A549 (cell line): ENCODE measurements at regions not wholly inside any gene's neighbourhood (a gene's known extent, or its start where the extent isn't known, plus 50 kb on each side); places are given as distances from the start of the nearest gene placed in this dataset.

ENCODE experiments used
- ATAC-seq, 2 experiments: fragments of 200-7000 bp in 1 of 2; fragments of >200 bp in 1 of 2; cut with Nextera tagmentation in 1 of 2; cut with Tn5 transposase in 1 of 2; 3 replicates each; pipeline versions ENCODE4 v1.8.0 to v1.9.1; 2018 to 2020; ENCODE audit warnings: mild to moderate bottlenecking in 1 of 2, moderate library complexity in 1 of 2
- CTCF ChIA-PET: fragments of 300-600 bp; sonication (Branson Sonifier 250); formaldehyde crosslinking; extraction: SDS; loops from one replicate; lab custom pipeline; 2021; ENCODE audit warnings: antibody characterized with exemption, inconsistent platforms; lab: Yijun Ruan, JAX
- POLR2A ChIA-PET: fragments of 350-600 bp; formaldehyde crosslinking; extraction: SDS; loops from one replicate; lab custom pipeline; 2021; ENCODE audit warnings: antibody characterized with exemption, inconsistent platforms; lab: Yijun Ruan, JAX
- DNase-seq, 2 experiments: peaks; one replicate each; pipeline versions ENCODE4 v3.0.0 to v3.0.0-alpha.2; 2011 to 2016; ENCODE audit warnings: low read depth in 1 of 2, low spot score in 1 of 2
- FAIRE-seq: peaks from 2 replicates; lab custom pipeline; 2011; peaks lifted over from hg19 to GRCh38; lab: Jason Lieb, UNC
- H3K27ac ChIP-seq, 2 experiments: fragments of >200 bp; sonication (Bioruptor Twin); formaldehyde crosslinking; 3 replicates each; pipeline ENCODE4 v1.5.1; 2016 to 2017
- H3K4me1 ChIP-seq: fragments of >200 bp; sonication (Bioruptor Twin); formaldehyde crosslinking; 3 replicates; pipeline ENCODE4 v1.6.1; 2016
- H3K4me2 ChIP-seq: fragments of >200 bp; sonication (Bioruptor Twin); formaldehyde crosslinking; 3 replicates; pipeline ENCODE4 v1.6.1; 2016
- H3K4me3 ChIP-seq: fragments of >200 bp; sonication (Bioruptor Twin); formaldehyde crosslinking; 3 replicates; pipeline ENCODE4 v1.5.1; 2016
- H3K9me3 ChIP-seq: fragments of >200 bp; sonication (Bioruptor Twin); formaldehyde crosslinking; 3 replicates; pipeline ENCODE4 v1.6.1; 2016
- BCL3 ChIP-seq: fragments of >200 bp; sonication (Bioruptor Twin); formaldehyde crosslinking; IDR thresholded peaks from 3 replicates; pipeline ENCODE4 v1.6.1; 2016
- BHLHE40 ChIP-seq: IDR thresholded peaks from 2 replicates; pipeline ENCODE4 v1.6.1; 2012; ENCODE audit warnings: low read depth, low read length, inconsistent platforms
- CEBPB ChIP-seq, 2 experiments: fragments of >200 bp in 1 of 2; sonication (Bioruptor Twin) in 1 of 2; formaldehyde crosslinking in 1 of 2; IDR thresholded peaks; 2 replicates each; pipeline ENCODE4 v1.6.1; 2012 to 2016
- CHD4 ChIP-seq: fragments of 200-600 bp; sonication (generic); IDR thresholded peaks from 2 replicates; pipeline ENCODE4 v1.6.1; 2016; ENCODE audit warnings: antibody characterized with exemption, mild to moderate bottlenecking, borderline replicate concordance
- CTCF ChIP-seq: fragments of >200 bp; sonication (Bioruptor Twin); formaldehyde crosslinking; IDR thresholded peaks from 3 replicates; pipeline ENCODE4 v1.5.1; 2016
- E2F6 ChIP-seq: IDR thresholded peaks from 2 replicates; pipeline ENCODE4 v1.6.1; 2012; ENCODE audit warnings: low read depth, borderline replicate concordance
- ELK1 ChIP-seq: fragments of 150-350 bp; IDR thresholded peaks from 2 replicates; pipeline ENCODE4 v1.6.1; 2014; ENCODE audit warnings: low read depth, mild to moderate bottlenecking, low read length
- EP300 ChIP-seq, 2 experiments: fragments of >200 bp; sonication (Bioruptor Twin); formaldehyde crosslinking; IDR thresholded peaks; 2 replicates in 1 of 2; 3 replicates in 1 of 2; pipeline ENCODE4 v1.6.1; 2016 to 2017
- ESRRA ChIP-seq: fragments of 150-350 bp; IDR thresholded peaks from 2 replicates; pipeline ENCODE4 v1.6.1; 2014; ENCODE audit warnings: mild to moderate bottlenecking, low read length, borderline replicate concordance
- FOSL2 ChIP-seq, 2 experiments: fragments of 450-650 bp in 1 of 2; fragments of >200 bp in 1 of 2; sonication (Bioruptor Twin) in 1 of 2; formaldehyde crosslinking; IDR thresholded peaks; 2 replicates each; pipeline versions ENCODE4 v1.5.0 to v1.6.1; 2016 to 2020; ENCODE audit warnings: mild to moderate bottlenecking in 1 of 2, moderate library complexity in 1 of 2
- HES2 ChIP-seq: fragments of >200 bp; sonication (Bioruptor Twin); formaldehyde crosslinking; IDR thresholded peaks from 2 replicates; pipeline ENCODE4 v1.6.1; 2016
- HEYL ChIP-seq: fragments of 250-450 bp; sonication (Bioruptor Pico); IDR thresholded peaks from 2 replicates; pipeline ENCODE4 v1.8.0; 2021; ENCODE audit warnings: mild to moderate bottlenecking, moderate library complexity
- HMGXB4 ChIP-seq: fragments of 250-450 bp; sonication (Bioruptor Pico); IDR thresholded peaks from 2 replicates; pipeline ENCODE4 v1.5.0; 2021; ENCODE audit warnings: mild to moderate bottlenecking, moderate library complexity, borderline replicate concordance
- HOXB5 ChIP-seq: fragments of 250-450 bp; sonication (Bioruptor Pico); IDR thresholded peaks from 2 replicates; pipeline ENCODE4 v1.5.0; 2020; ENCODE audit warnings: mild to moderate bottlenecking, moderate library complexity
- KDM1A ChIP-seq: fragments of 200-600 bp; sonication (generic); IDR thresholded peaks from 2 replicates; pipeline ENCODE4 v1.6.1; 2016; ENCODE audit warnings: low read depth, mild to moderate bottlenecking
- NFE2L2 ChIP-seq: fragments of 150-350 bp; conservative IDR thresholded peaks from 2 replicates; pipeline ENCODE4 v1.6.1; 2014; ENCODE audit warnings: low read length
- POLR2A ChIP-seq: IDR thresholded peaks from 2 replicates; pipeline ENCODE4 v1.6.1; 2012; ENCODE audit warnings: mild to moderate bottlenecking, low read length
- RAD21 ChIP-seq, 2 experiments: fragments of >200 bp in 1 of 2; sonication (Bioruptor Twin) in 1 of 2; formaldehyde crosslinking in 1 of 2; IDR thresholded peaks in 1 of 2; conservative IDR thresholded peaks in 1 of 2; 2 replicates in 1 of 2; 3 replicates in 1 of 2; pipeline ENCODE4 v1.6.1; 2012 to 2018; ENCODE audit warnings: inconsistent platforms in 1 of 2
- RARB ChIP-seq: fragments of 250-450 bp; sonication (Bioruptor Pico); IDR thresholded peaks from 2 replicates; pipeline ENCODE4 v1.8.0; 2021; ENCODE audit warnings: mild to moderate bottlenecking, moderate library complexity
- REST ChIP-seq: fragments of 200-600 bp; sonication (generic); IDR thresholded peaks from 2 replicates; pipeline ENCODE4 v1.6.1; 2016; ENCODE audit warnings: antibody characterized with exemption, mild to moderate bottlenecking, moderate library complexity
- SREBF2 ChIP-seq: fragments of 450-650 bp; IDR thresholded peaks from 2 replicates; pipeline ENCODE4 v1.6.1; 2014; ENCODE audit warnings: mild to moderate bottlenecking, moderate library complexity
- TP53 ChIP-seq: fragments of 250-450 bp; sonication (Bioruptor Pico); IDR thresholded peaks from 2 replicates; pipeline ENCODE4 v1.5.0; 2021; ENCODE audit warnings: mild to moderate bottlenecking, moderate library complexity
- ZFP36 ChIP-seq: fragments of 450-650 bp; IDR thresholded peaks from 2 replicates; pipeline ENCODE4 v1.6.1; 2014; ENCODE audit warnings: borderline replicate concordance; ENCODE audit not compliant: partially characterized antibody
- WGBS: methylation state at CpG from one replicate; pipeline ENCODE4 v1.1.6; 2017; ENCODE audit errors: missing lambda C conversion rate; 5-methylcytosine and 5-hydroxymethylcytosine counted together

GRCh38 chr12:127130506-127131124 is 1136.4 kb upstream of the TMEM132C start:
- no peak for FAIRE-seq
- ChIA-PET POLR2A (no interaction called here), CTCF (no interaction called here)
- no peak for ATAC-seq
- H3K27ac ChIP-seq = peak overlapping the region; percentile 69 to 72; a peak in 4 of 6 replicates
- WGBS = 43% methylated on average over 11 of the region's 11 CpGs
- no peak for TF ChIP-seq SREBF2
- TF ChIP-seq FOSL2 (IDR thresholded peaks at IDR 0.05) = no peak
- TF ChIP-seq FOSL2 (CRISPR knock-in tag; IDR thresholded peaks at IDR 0.05) = peak; percentile 49
- TF ChIP-seq NFE2L2 = no peak
- TF ChIP-seq, all 56 proteins: peak for 1
- DNase-seq = peak in 1 of 2 experiments; percentile 66
- H3K4me2 ChIP-seq = peak overlapping the region; percentile 72
- H3K9me3 ChIP-seq = no peaks in the 10 kb centered on the region
- H3K4me3 ChIP-seq = peak overlapping the region; percentile 17; the same call in 1 of the 3 replicates
- H3K4me1 ChIP-seq = peaks cover 68% of the 10 kb centered on the region

GRCh38 chr12:127133675-127134335 is 1133.2 kb upstream of the TMEM132C start:
- peaks cover 36% of the 10 kb centered on the region for H3K4me1 ChIP-seq
- 75% methylated on average over 11 of the region's 11 CpGs for WGBS
- DNase-seq = no peak
- TF ChIP-seq REST (no peak), E2F6 (no peak), RAD21 (conservative IDR thresholded peaks at IDR 0.05 in 1 of 2, IDR thresholded peaks at IDR 0.05 in 1 of 2) (no peak), CHD4 (no peak), RARB (CRISPR knock-in tag) (no peak), CTCF (no peak), HEYL (no peak), EP300 (IDR thresholded peaks at IDR 0.05) (no peak), KDM1A (no peak), ESRRA (no peak), HMGXB4 (CRISPR knock-in tag) (no peak), BCL3 (no peak), ZFP36 (no peak), CEBPB (IDR thresholded peaks at IDR 0.05) (no peak), HES2 (no peak), POLR2A (no peak), ELK1 (no peak), TP53 (CRISPR knock-in tag) (no peak), HOXB5 (CRISPR knock-in tag) (no peak), BHLHE40 (no peak)
- TF ChIP-seq, all 56 proteins: peak for 0
- CTCF ChIA-PET = no interaction called here
- Histone ChIP-seq H3K4me2 (no peak overlapping the region), H3K9me3 (peaks cover under 1% of the 10 kb centered on the region; the same call in 1 of the 3 replicates), H3K4me3 (no peak overlapping the region), H3K27ac (no peak overlapping the region)
- ATAC-seq = 0 out of 6 replicates have a peak, but pooled peaks of 1 of the 2 experiments have one; percentile 36
- POLR2A ChIA-PET = no interaction called here
- no peak for FAIRE-seq
